IMR-90 (cell line): ENCODE measurements at regions not wholly inside any gene's neighbourhood (a gene's known extent, or its start where the extent isn't known, plus 50 kb on each side); places are given as distances from the start of the nearest gene placed in this dataset.

Experiments used
- ATAC-seq: fragments of 200-7000 bp; cut with Tn5 transposase; 2 replicates; pipeline ENCODE4 v1.9.1; 2020; ENCODE audit warnings: low read depth, mild to moderate bottlenecking, moderate library complexity
- BruUV-seq: library from RNA; stranded (reverse); fragments of 400-500 nt; replicated peaks from 2 replicates; lab custom pipeline; 2021; lab: Mats Ljungman, UMichigan
- CTCF ChIA-PET: fragments of 300-600 bp; formaldehyde crosslinking; extraction: SDS; loops from one replicate; lab custom pipeline; 2021; ENCODE audit warnings: antibody characterized with exemption; lab: Yijun Ruan, JAX
- POLR2A ChIA-PET: fragments of 300-600 bp; sonication (Branson Sonifier 250); formaldehyde crosslinking; loops from one replicate; lab custom pipeline; 2022; ENCODE audit warnings: antibody characterized with exemption; ENCODE audit not compliant: unreplicated experiment; lab: Charles Lee
- DNase-seq: peaks from one replicate; pipeline ENCODE4 v3.0.0; 2013
- H2AFZ ChIP-seq: replicated peaks from 2 replicates; pipeline ENCODE3; 2013; ENCODE audit warnings: low read length, mild to moderate bottlenecking; ENCODE audit not compliant: poor library complexity
- H2AK5ac ChIP-seq: 2 replicates; pipeline ENCODE4 v1.6.1; 2013; ENCODE audit warnings: low read depth, low read length, inconsistent platforms
- H2AK9ac ChIP-seq: replicated peaks from 2 replicates; pipeline ENCODE3; 2013; ENCODE audit warnings: mild to moderate bottlenecking, low read depth, low read length, moderate library complexity; ENCODE audit not compliant: poor library complexity
- H2BK120ac ChIP-seq: 2 replicates; pipeline ENCODE4 v1.6.1; 2013; ENCODE audit warnings: low read depth, low read length, inconsistent platforms
- H2BK15ac ChIP-seq: 3 replicates; pipeline ENCODE4 v1.6.1; 2013; ENCODE audit warnings: low read depth, low read length, inconsistent platforms
- H2BK20ac ChIP-seq: 2 replicates; pipeline ENCODE4 v1.6.1; 2013; ENCODE audit warnings: low read depth, mild to moderate bottlenecking, inconsistent platforms, low read length, moderate library complexity
- H2BK5ac ChIP-seq: 2 replicates; pipeline ENCODE4 v1.6.1; 2013; ENCODE audit warnings: mild to moderate bottlenecking, low read depth, low read length, inconsistent platforms; ENCODE audit not compliant: poor library complexity, severe bottlenecking
- H3K14ac ChIP-seq: replicated peaks from 2 replicates; pipeline ENCODE4 v1.6.1; 2013; ENCODE audit warnings: low read depth, low read length, inconsistent platforms
- H3K18ac ChIP-seq: 2 replicates; pipeline ENCODE4 v1.6.1; 2013; ENCODE audit warnings: low read depth, low read length, control low read depth
- H3K23ac ChIP-seq: 2 replicates; pipeline ENCODE4 v1.6.1; 2013; ENCODE audit warnings: low read depth, low read length, inconsistent platforms
- H3K27ac ChIP-seq: 2 replicates; pipeline ENCODE4 v1.5.1; 2013; ENCODE audit warnings: mild to moderate bottlenecking, control low read depth, low read length; ENCODE audit not compliant: insufficient read depth
- H3K27me3 ChIP-seq: 2 replicates; pipeline ENCODE4 v1.6.1; 2013; ENCODE audit warnings: low read length; ENCODE audit not compliant: control insufficient read depth, insufficient read depth
- H3K36me3 ChIP-seq: 2 replicates; pipeline ENCODE4 v1.6.1; 2013; ENCODE audit warnings: low read length, mixed read lengths; ENCODE audit not compliant: control insufficient read depth, insufficient read depth
- H3K4ac ChIP-seq: 2 replicates; pipeline ENCODE4 v1.6.1; 2013; ENCODE audit warnings: low read depth, low read length, inconsistent platforms
- H3K4me1 ChIP-seq: 2 replicates; pipeline ENCODE4 v1.6.1; 2013; ENCODE audit warnings: low read length, mixed read lengths; ENCODE audit not compliant: control insufficient read depth, insufficient read depth
- H3K4me2 ChIP-seq: 2 replicates; pipeline ENCODE4 v1.6.1; 2013; ENCODE audit warnings: low read depth, mild to moderate bottlenecking, control low read depth, low read length, moderate library complexity
- H3K4me3 ChIP-seq: 2 replicates; pipeline ENCODE4 v1.5.1; 2013; ENCODE audit warnings: low read depth, mild to moderate bottlenecking, control low read depth, low read length, moderate library complexity; ENCODE audit not compliant: insufficient read depth
- H3K56ac ChIP-seq: 2 replicates; pipeline ENCODE4 v1.6.1; 2013; ENCODE audit warnings: low read length, inconsistent platforms; ENCODE audit not compliant: insufficient read depth; ENCODE audit errors: extremely low read depth
- H3K79me1 ChIP-seq, 2 experiments: 2 replicates each; pipeline ENCODE4 v1.6.1; 2013; ENCODE audit warnings: low read length in 2 of 2, inconsistent platforms in 1 of 2, low read depth in 1 of 2
- H3K9ac ChIP-seq: 2 replicates; pipeline ENCODE4 v1.6.1; 2013; ENCODE audit warnings: low read depth, low read length, control low read depth
- H3K9me1 ChIP-seq: 2 replicates; pipeline ENCODE4 v1.6.1; 2013; ENCODE audit warnings: low read length, inconsistent platforms; ENCODE audit not compliant: insufficient read depth
- H3K9me3 ChIP-seq: 2 replicates; pipeline ENCODE4 v1.6.1; 2013; ENCODE audit warnings: low read length; ENCODE audit not compliant: control insufficient read depth, insufficient read depth
- H4K20me1 ChIP-seq: 2 replicates; pipeline ENCODE4 v1.6.1; 2013; ENCODE audit warnings: low read length, inconsistent platforms; ENCODE audit not compliant: insufficient read depth
- H4K5ac ChIP-seq: 2 replicates; pipeline ENCODE4 v1.6.1; 2013; ENCODE audit warnings: mild to moderate bottlenecking, low read depth, low read length, control low read depth
- H4K8ac ChIP-seq, 2 experiments: 2 replicates each; pipeline ENCODE4 v1.6.1; 2013; ENCODE audit warnings: low read depth in 2 of 2, low read length in 2 of 2, control low read depth in 1 of 2, inconsistent platforms in 1 of 2
- H4K91ac ChIP-seq: 2 replicates; pipeline ENCODE4 v1.6.1; 2013; ENCODE audit warnings: low read depth, low read length, inconsistent platforms; ENCODE audit not compliant: insufficient read depth
- BHLHE40 ChIP-seq: fragments of 150-350 bp; IDR thresholded peaks from 2 replicates; pipeline ENCODE4 v1.6.1; 2016; ENCODE audit warnings: mild to moderate bottlenecking, low read depth, low read length
- CHD1 ChIP-seq: IDR thresholded peaks from 2 replicates; pipeline ENCODE4 v1.6.1; 2012; ENCODE audit warnings: low read depth, low read length, improper control_type of control experiment
- MAZ ChIP-seq: IDR thresholded peaks from 2 replicates; pipeline ENCODE4 v1.6.1; 2012; ENCODE audit warnings: low read depth, mild to moderate bottlenecking, low read length, improper control_type of control experiment, moderate library complexity, borderline replicate concordance
- RAD21 ChIP-seq: IDR thresholded peaks from 2 replicates; pipeline ENCODE4 v1.6.1; 2012; ENCODE audit warnings: low read length, improper control_type of control experiment
- RFX5 ChIP-seq: IDR thresholded peaks from 2 replicates; pipeline ENCODE4 v1.8.0; 2012; ENCODE audit warnings: low read depth, mild to moderate bottlenecking, low read length, moderate library complexity
- WGBS, 2 experiments: methylation state at CpG; one replicate each; pipeline versions ENCODE4 v1.1.5 to v1.1.7; 2013; ENCODE audit warnings: missing lambda C conversion rate in 2 of 2; ENCODE audit not compliant: insufficient read length in 1 of 2; ENCODE audit errors: extremely low coverage in 2 of 2; 5-methylcytosine and 5-hydroxymethylcytosine counted together
- dilution Hi-C: fragments of 300-500 bp; cut with HindIII; formaldehyde crosslinking; loops from one replicate; pipeline ENCODE4 v1.14.3; 2018; ENCODE audit warnings: low sequenced_read_pairs; ENCODE audit not compliant: unreplicated experiment
- in situ Hi-C: fragments of 300-500 bp; cut with MboI; formaldehyde crosslinking; loops from 3 replicates; pipeline ENCODE4 v1.14.3; 2019; ENCODE audit warnings: low sequenced_read_pairs, inconsistent platforms, mixed read lengths
- intact Hi-C: fragments of 100-400 bp; cut with micrococcal nuclease; formaldehyde crosslinking; loops from 2 replicates; pipeline ENCODE4 v1.10.0; 2022
- TF ChIP-seq, protein P1 (sequence below): conservative IDR thresholded peaks from 2 replicates; pipeline ENCODE4 v1.5.1; 2012; ENCODE audit warnings: mild to moderate bottlenecking, low read depth, low read length, improper control_type of control experiment

DNA sequence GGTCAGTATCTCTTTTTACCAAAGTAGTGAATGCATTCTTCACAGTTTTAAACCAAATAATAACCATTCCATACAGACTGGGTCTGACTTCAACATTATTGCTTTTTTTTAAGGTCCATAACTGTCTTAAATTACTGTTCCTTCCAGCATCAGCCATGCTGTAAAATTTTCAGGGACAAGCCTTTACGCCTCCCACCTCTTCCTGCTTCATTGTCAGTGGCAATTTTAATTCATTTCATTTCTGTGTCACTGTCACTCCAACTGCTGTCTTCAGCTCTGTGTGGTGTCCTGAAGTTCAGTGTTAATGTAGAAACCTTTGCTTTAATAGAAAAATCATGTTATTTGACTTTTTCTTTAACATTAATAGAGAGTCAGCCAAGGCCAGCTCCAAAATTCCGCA is 365.6 kb upstream of the PTBP2 start:
- Histone ChIP-seq H3K56ac (no peak overlapping the region), H3K27ac (no peak overlapping the region), H3K18ac (no peak overlapping the region), H3K4me1 (peaks cover 1% of the 10 kb centered on the region; the same call in 1 of the 2 replicates), H3K14ac (no peak overlapping the region), H3K9me1 (no peaks in the 10 kb centered on the region), H3K27me3 (no peaks in the 10 kb centered on the region), H2BK120ac (no peak overlapping the region), H2BK15ac (no peak overlapping the region), H3K9ac (no peak overlapping the region), H4K5ac (no peak overlapping the region), H2BK5ac (no peak overlapping the region), H3K23ac (no peak overlapping the region), H3K4me2 (no peak overlapping the region), H4K8ac (no peak overlapping the region), H3K36me3 (no peaks in the 10 kb centered on the region), H2AFZ (no peak overlapping the region), H4K91ac (no peak overlapping the region), H4K20me1 (no peaks in the 10 kb centered on the region), H3K4me3 (no peak overlapping the region), H3K4ac (no peak overlapping the region), H2AK5ac (no peak overlapping the region), H3K79me1 (no peaks in the 10 kb centered on the region), H3K9me3 (no peaks in the 10 kb centered on the region), H2BK20ac (no peak overlapping the region), H2AK9ac (no peak overlapping the region)
- no TSS peak for BruUV-seq
- CTCF ChIA-PET: no interaction called here
- ATAC-seq: no peak
- dilution Hi-C loops: no loop called here
- no peak for DNase-seq
- WGBS, 2 experiments: no CpG with 5 or more reads among the region's 2 CpGs
- in situ Hi-C loops: no loop called here
- TF ChIP-seq MAZ (no peak), RAD21 (no peak), RFX5 (no peak), BHLHE40 (no peak), CHD1 (no peak)
- TF ChIP-seq, protein P1, sequence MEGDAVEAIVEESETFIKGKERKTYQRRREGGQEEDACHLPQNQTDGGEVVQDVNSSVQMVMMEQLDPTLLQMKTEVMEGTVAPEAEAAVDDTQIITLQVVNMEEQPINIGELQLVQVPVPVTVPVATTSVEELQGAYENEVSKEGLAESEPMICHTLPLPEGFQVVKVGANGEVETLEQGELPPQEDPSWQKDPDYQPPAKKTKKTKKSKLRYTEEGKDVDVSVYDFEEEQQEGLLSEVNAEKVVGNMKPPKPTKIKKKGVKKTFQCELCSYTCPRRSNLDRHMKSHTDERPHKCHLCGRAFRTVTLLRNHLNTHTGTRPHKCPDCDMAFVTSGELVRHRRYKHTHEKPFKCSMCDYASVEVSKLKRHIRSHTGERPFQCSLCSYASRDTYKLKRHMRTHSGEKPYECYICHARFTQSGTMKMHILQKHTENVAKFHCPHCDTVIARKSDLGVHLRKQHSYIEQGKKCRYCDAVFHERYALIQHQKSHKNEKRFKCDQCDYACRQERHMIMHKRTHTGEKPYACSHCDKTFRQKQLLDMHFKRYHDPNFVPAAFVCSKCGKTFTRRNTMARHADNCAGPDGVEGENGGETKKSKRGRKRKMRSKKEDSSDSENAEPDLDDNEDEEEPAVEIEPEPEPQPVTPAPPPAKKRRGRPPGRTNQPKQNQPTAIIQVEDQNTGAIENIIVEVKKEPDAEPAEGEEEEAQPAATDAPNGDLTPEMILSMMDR: no peak
- intact Hi-C loops: no loop called here
- POLR2A ChIA-PET: no interaction called here
